H1 (cell line): ENCODE measurements at regions not wholly inside any gene's neighbourhood (a gene's known extent, or its start where the extent isn't known, plus 50 kb on each side); places are given as distances from the start of the nearest gene placed in this dataset.

ENCODE experiments used
- E2F6 ChIP-seq: IDR thresholded peaks from 2 replicates; pipeline ENCODE4 v1.6.1; 2012; ENCODE audit warnings: inconsistent platforms

- TF ChIP-seq E2F6: no peak
Observed at GRCh38 chr1:14083706-14084105, 383.7 kb downstream of the PRDM2 start (continued).
